ENCODE measurements at regions not wholly inside any gene's neighbourhood (a gene's known extent, or its start where the extent isn't known, plus 50 kb on each side); places are given as distances from the start of the nearest gene placed in this dataset.
"Not testable (repeated sequence)": the region's sequence is repeated elsewhere in the genome, so short reads cannot be mapped to it uniquely, and the experiment has no call there.

DNA sequence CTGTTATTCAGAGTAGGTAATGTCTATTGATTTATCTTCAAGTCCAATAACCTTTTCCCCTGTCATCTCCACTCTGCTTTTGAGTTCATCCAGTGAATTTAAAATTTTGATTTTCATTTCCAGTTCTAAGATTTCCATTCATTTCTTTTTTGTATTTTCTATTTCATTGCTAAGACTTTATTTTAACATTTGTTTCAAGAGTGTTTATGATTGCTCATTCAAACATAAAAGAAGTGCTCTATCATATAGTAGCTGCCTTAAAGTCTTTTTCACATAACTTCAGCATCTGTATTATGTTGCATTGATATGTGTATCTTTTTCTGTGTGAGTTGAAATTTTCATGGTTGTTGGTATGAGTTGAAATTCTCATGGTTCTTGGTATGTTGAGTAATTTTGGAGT is 341.6 kb downstream of the SOX4 start:
- DNase-seq, result no peak

DNA sequence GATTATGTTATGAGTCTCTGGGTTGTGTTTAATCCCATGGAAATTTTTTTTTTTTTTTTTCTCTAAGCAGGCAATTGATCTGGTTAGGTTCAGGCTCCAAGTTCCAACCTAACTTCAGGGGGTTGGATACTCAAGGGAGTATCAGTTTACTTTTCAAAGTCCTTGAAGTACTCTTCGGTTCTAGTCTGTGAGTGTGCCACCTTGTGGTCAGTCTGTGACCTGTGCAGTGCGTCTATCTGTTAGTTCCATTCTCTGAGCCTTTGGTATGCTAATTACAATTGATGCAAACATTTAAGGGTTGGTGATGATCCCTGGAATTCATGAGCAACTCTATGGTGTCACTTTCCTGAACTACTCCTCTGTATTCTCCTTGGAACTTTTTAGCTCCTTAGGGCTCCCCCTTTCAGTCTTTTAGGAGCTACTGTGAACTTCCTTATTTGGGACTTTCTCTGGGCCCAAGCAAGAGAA is 342.0 kb downstream of the SOX4 start:
- no peak for DNase-seq

DNA sequence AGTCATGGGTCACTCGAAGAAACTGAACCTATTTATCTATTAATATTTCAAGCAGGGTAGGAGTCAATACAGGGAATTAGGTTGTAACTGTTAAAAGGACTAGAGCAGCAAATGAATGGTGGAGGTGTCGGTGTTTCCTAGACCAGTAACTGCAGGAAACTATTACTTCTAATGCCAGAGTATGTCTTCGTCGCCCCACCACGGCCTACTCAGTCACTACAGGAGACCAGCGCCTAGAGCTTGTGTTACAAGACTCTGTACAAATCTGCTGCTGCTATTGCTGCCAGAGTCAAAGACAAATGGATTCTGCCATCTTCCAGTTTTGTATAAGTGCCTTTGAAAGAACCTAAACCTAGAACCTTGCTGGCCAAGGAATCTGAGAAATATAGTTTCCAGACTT is 343.9 kb downstream of the SOX4 start:
- DNase-seq, result no peak

DNA sequence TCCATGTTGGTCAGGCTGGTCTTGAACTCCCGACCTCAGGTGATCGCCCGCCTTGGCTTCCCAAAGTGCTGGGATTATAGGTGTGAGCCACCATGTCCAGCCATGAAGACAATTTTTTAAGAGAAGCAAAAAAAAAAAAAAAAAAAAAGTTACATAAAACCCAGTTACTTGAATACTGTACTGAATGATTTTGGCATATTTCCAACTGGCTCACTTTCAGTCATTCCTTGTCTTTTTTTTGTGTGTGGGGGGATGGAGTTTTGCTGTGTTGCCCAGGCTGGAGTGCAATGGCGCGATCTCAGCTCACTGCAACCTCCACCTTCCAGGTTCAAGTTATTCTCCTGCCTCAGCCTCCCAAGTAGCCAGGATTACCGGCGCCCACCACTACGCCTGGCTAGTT is 345.5 kb downstream of the SOX4 start:
- not testable (repeated sequence) for DNase-seq

DNA sequence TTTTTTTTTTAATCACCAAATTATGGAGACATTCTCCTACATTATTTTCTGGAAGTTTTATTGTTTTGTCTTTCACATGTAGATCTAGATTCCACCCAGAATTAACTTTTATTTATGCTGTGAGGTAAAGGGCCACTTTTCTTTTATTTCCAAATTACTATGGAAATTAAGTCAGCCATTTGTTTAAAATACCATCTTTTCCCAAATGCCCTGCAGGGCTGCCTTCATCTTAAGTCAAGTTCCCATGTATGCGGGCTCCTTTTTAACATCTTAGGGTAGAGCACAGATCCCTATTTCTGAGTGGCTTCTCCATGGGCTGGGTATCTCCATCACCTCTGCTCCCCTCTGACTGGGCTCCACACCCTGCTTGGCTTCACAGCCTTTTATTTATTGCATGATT is 348.4 kb downstream of the SOX4 start:
- DNase-seq, result no peak

DNA sequence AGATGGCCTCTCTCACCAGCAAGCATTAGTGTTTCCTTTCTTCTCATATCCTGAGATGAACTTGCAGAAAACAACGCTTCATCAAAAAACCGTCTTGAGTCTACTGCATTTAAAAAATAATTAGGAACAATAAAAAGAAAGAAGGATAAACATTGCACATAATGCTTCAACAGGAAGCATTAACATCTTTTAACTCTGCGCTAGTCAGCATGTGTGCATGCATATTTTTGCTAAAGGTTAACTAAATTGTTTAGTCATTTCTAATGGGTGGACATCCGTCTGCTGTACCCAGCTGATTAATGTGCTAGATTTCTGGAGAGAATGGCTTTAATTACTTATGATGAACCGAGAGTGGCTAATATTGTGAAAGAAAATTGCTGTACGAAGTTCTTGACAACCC is 349.3 kb downstream of the SOX4 start:
- DNase-seq, result no peak

DNA sequence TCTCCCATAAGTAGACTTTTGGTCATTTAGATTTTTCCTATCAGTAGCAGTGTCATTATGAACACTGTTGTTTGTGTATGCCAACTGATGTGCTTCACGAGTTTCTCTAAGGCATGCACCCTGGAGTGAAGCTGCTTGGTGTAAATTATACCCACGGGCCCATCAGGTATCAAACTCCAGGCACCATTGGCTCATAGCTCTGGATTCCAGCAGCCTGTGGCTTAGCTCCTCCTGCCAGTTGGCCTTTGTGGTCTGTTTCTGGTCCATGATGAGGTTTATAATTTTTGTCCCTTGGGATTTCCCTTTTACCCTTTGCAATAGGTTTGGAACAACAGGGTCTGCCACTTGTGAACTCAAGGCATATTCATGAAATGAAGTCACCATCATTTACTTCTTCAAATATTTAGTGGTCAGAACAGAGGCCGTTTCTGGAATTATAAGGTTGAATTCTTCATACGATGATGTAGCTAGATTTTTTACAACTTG is 350.5 kb downstream of the PRL start:
- DNase-seq, result no peak

DNA sequence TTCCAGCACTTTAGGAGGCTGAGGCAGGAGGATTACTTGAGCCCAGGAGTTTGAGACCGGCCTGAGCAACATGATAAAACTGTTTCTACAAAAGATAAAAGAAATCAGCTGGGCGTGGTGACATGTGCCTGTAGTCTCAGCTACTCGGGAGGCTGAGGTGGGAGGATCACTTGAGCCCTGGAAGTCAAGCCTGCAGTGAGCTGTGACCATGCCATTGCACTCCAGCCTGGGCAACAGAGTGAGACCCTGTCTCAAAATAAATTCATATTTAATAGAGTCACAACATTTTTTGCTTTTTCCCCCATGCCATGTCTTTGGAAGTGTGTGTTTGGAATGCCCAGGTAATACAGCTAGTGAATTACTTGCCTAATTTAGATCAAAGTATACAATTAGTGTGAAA is 349.6 kb downstream of the PRL start:
- DNase-seq, result not testable (repeated sequence)

DNA sequence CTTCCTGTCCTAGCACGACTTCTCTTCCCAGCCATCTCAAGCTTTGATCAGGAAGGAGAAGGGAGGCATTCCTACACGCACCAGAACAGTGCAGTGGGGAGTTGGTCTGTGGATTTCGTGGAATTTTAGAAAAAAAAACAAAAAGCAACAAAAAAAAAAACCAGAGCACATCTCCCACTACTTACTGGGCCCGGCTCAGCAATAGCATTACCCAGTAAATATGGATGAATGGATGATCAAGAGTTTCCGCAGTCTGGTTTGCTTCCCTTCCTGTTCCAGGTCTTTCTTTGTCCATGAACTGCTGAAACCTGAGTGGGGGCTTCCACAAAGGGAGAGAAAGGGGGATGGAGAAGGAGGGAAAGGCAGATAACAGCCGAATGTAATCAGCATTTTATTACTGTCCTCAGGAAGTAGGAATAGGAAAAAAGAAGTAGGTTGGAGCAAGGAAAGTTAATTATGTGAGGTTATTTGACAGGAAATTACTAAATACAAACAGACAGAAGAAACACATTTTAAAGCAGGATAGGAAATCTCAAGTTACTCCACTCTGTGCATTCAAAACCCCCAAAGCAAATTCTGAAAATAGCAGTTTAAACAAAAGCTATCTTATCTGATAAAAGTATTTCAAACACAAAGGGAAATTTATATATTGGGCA is 349.0 kb downstream of the PRL start:
- no peak for DNase-seq

DNA sequence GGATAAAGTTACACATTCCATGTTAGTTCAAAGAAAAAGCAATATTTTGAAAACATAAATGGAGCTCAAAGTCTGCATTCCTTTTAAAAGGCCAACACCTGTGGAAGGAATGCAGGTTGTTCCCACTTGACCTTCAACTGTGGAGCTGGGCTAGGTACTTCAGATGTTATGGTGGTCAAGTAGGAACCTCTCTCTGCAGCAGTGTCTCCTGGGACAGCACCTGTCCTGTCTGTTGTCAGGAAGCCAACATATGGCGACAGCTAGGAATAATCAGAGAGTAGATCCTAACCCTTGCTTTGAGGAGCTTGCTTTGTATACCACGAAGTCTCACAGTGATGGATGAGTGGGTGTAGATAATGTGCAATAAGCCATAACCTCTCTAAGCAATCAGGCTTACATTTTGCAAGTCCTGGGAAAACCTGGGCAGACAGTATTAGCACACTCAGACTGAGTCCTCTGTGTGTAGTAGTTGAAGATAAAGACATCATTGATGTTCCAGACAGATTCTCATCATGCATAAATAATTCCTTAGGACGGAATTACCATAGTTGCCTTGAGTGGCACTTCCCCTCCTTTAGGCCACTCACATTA is 347.5 kb downstream of the PRL start:
- DNase-seq, result no peak

DNA sequence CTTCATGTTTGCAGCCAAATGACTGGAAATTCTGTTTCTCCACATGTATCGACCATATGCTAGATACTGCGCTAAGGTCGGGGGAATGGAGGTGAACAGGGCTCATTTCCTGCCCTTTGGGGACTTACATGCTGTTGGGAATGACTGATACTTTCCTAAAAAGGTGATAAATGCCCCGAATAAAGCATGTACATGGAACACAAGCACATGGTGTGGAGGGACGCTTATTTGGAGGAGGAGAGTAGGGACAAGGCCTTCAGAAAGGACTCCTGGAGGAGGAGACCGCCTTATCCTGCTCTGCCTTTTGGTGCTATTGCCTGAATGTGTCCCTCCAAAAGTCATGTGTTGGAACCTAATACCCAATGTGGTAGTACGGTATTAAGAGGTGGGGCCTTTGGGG is 344.5 kb downstream of the PRL start:
- no peak for DNase-seq

DNA sequence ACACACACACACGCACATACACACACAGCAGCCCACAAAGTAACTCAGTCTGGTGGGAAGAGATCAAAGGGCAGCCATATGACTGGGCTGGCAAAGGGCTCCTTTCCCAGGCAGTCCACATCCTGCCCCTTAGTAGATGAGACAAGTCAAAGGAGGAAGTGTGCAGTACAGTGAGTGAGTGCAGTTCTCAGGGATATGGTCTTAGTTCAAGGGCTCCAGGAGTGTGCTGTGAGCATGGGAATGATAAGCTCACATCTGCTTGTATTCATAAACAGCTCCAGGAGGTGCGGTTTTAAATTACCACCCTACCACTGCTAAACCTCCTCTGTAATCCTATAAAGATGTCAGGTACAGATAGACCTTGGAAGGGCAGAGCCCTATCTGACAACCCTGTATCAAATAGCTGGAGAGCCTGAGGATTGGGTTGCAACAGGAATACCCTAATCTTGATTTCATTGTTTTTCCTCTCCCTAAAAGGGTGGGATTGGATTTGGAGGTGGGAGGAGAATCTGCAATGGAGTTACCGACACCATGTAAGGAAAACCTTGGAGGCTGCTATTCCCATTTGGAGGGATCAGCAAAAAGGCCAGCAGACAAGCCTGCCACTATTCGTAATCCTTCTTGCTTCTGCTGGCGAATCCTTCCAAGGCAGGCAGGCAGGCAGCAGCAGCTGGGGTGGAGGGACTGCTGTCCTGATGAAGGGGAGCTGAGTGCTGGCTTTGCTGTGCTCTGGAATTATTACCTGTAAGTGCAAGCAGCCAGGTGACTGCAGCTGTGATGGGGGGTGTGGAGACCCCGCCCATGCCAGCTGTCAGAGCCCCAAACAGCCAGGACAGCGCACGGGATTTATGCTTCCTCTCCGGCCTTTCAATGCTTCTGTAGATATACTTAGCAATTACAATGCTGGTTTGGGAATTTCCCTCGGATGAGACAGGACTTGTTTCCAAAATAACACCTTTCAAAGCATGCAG is 342.7 kb downstream of the PRL start:
- DNase-seq, result no peak

DNA sequence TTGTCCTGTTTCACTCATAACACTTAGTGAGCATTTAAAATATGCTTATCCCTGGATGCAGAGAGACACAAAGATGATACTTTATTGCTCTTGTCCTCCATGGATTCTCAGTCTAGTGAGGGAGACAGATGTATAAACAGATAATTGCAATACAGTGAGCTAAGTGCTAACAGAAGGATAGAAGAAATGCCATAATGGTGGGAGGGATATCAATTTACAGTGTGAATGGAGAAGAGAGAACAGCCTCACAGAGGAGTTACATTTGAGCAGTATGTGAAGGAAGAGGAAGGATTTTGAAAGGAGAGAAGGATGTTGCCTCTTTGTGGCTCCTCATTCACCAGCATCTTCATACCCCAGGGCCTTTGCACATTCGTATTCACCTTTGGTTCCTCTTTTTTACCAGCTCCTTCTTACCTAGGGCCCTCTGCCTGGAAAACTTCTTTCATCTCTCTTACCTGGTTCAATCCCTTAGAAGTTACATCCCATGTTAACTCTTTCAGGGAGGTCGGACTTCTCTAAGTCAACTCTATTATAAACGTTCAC is 341.7 kb downstream of the PRL start:
- no peak for DNase-seq

DNA sequence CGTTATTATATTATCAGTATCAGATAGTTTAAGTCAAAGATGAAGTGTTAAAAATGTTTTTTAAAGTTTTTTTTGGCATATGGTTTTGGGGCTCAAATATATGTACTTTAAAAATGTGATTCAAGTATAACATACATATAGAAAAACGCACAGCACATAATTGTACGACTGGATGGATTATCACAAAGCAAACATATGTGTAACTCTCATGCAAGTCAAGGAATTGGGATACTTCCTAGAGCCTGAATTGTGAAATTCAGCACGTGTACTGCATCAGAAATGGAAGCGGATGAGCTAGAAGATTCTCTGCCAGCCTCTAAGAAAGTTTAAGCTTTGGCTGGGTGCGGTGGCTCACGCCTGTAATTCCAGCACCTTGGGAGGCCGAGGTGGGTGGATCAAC is 340.9 kb downstream of the PRL start:
- DNase-seq, result no peak

DNA sequence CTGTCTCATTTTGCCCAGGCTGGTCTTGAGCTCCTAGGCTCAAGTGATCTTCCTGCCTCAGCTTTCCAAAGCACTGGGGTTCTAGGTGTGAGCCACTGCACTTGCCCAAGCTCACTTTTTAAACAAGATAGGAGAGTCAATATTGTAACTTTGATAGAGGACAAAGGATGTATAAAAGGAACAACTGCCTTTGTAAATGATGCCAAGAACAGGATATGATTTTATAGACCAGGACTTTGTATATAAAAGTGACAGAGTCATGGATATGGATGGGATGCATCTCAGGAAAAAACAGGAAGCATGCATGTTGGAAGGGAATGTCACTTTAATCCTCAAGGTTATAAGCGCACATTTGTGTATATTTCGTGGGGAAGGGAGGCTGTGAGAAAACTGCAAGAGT is 338.4 kb downstream of the PRL start:
- DNase-seq, result no peak

DNA sequence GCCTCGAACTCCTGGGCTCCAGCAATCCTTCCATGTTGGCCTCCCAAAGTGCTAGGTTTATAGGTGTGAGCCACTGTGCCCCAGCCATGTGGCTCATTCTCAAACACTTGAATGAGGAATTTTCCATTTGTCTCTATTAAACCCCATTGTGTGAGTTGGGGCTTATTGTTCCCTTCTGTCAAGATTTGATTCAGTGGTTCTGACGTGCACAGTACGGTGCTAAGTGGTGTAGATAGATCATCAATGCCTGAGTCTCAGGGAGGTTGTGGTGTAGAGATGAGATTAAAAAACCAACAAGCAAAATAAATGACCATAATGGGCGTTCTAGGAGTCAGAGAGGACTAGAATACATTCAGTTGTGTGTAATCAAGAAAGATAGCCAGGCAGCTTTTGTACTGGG is 335.6 kb downstream of the PRL start:
- DNase-seq, result no peak

DNA sequence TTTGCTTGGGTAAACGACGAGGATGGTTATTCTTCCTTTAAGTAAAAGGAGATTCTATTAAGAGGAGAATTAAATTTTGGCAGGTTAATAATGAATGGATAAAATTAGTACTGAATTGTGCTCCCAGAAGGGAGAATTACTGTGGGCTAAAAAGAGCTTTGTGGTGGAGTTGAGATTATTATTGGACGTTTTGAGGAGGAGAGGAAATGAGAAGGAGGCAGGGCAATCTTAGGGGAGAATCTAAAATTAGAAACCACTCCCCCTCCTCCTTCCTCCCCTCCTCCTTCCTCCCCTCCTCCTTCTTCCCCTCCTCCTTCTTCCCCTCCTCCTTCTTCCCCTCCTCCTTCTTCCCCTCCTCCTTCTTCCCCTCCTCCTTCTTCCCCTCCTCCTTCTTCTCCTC is 331.8 kb downstream of the PRL start:
- no peak for DNase-seq

DNA sequence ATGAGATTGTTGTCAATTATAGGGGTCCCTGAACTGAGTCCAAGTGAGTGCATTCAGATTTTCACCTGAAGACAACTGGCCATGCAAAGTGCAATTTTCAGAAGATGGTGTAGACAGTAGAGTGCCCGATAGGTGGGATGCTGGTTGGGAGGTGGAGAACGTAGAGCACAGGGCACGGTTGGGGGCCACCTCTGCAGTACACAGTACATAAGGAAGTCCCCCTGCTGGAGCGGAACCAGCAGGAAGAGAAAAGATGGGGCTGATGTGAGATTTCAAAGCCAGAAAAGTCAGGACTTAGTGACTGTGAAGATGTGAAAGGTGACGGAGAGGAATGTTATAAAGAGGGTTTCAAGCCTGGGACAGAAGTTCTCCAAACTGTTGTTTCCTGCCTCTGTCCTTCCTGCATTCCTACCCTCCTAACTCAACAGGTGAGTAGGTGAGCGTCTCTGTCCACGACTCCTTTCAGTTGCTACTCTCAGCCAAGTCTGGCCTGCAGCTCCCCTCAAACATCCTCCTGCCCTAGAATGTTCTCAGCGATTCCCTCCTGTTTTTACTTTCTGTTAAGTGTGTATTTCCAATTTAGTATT is 330.8 kb downstream of the PRL start:
- no peak for DNase-seq

DNA sequence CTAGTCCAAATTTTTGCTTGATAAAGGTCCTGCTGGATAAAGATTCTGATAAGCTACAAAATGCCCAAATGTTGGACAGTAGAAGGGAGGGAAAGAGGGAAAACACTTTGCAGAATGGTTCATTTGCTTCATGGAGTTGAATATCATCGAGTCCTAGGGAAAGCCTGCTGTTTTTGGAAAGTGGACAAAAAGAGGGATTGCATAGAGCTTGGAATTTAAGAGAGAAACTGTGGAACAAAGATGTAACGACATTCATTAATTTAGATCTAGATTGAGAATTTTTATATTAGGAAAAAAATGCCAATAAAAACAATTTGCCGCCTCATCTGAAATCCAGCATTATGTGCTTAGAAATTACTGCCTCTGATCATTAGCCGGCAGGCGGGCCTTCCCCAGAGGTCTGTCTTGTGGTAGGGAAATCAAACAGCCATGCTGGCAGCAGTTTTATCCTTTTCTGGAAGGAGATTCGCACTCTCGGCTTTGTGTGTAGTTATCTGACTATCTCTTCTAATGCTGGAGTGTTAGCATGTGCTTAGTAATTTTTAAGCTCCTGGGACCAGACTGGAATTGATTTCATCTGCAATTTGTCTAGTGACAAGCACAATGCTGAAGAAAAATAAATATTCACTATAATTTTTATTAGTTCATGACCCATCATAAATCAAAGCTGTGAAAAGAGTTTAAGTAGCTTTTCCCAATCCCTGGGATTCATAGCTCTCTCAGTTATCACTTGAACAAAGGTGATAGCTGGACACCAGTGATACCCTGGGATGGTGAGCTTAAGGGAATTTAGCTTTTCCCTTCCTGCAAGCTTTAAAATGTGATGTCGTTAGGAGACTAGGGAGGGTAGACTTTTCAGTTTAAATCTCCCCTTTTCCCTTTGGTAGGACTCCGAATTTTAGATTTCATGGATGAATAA is 329.5 kb downstream of the PRL start:
- no peak for DNase-seq

DNA sequence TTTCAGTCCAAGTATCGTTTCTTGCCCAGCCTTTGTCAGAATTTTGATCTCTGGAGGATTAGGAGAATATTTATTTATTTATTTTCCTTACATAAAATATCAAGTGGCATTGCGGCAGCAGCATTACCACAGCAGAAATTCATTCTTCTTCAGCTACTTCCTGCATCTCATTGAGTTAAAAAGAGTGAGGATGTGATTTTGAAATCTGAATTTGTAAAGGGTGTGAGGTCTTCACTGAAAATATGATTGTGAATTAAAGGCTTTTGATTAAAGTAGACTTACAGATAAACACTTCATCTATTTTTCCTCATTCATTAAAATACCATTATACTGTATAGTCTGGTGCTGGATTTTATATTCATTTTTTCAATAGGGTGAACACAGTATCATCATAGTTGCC is 328.4 kb downstream of the PRL start:
- no peak for DNase-seq

DNA sequence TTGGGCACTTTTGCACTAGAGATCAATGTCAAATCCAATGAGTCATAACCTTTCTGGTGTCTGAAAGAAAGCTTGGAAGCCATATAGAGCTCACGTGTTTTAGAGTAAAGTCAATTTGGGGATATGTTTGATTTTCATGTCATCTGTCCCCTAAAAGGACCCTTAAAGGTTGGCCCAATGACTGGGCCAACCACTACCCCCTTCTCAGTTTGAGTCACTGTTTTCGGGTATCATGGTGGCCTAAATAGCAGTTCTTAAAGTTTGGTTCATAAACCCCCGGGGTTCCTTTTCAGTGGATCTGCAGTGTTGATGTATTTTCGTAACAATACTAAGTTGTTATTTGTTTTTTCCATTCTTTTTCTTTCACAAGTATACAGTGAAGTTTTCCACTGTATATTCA is 327.6 kb downstream of the PRL start:
- no peak for DNase-seq

Data from GOT3 (cell line).